Stimulated activated CD4-positive, alpha-beta T cell treated with anti-CD3 and anti-CD28 coated beads, Interleukin-12 subunit alpha, Interleukin-12 subunit beta, amount 100 ng/mL, for 48 hours (primary cell): ENCODE measurements at regions not wholly inside any gene's neighbourhood (a gene's known extent, or its start where the extent isn't known, plus 50 kb on each side); places are given as distances from the start of the nearest gene placed in this dataset.
"Not testable (repeated sequence)": the region's sequence is repeated elsewhere in the genome, so short reads cannot be mapped to it uniquely, and the experiment has no call there.

Experiments used
- DNase-seq, 3 donors: peaks; one replicate each; pipeline ENCODE4 v3.0.0-alpha.2; 2020; ENCODE audit warnings: low read depth in 2 of 3, low spot score in 1 of 3

- DNase-seq = no peak
These were observed 241.5 kb upstream of the NRIP1 start for GRCh38 chr21:15306271-15306670.

- DNase-seq = no peak
These were observed 243.5 kb upstream of the NRIP1 start for GRCh38 chr21:15308333-15308732.

- no peak for DNase-seq
These were observed 244.3 kb upstream of the NRIP1 start for GRCh38 chr21:15309022-15309590.

GRCh38 chr21:15309721-15310120, 244.9 kb upstream of the NRIP1 start:
- DNase-seq = no peak

GRCh38 chr21:15311510-15311909, 246.7 kb upstream of the NRIP1 start:
- DNase-seq = no peak

GRCh38 chr21:15317034-15317433, 252.2 kb upstream of the NRIP1 start:
- DNase-seq = not testable (repeated sequence)

- DNase-seq = no peak
These were observed 254.9 kb upstream of the NRIP1 start for GRCh38 chr21:15319727-15320126.

GRCh38 chr21:15324542-15324941, 259.7 kb upstream of the NRIP1 start:
- DNase-seq = no peak

- no peak for DNase-seq
These were observed 261.4 kb upstream of the NRIP1 start for GRCh38 chr21:15326032-15326867.

GRCh38 chr21:15327637-15328265, 263.0 kb upstream of the NRIP1 start:
- no peak for DNase-seq

- no peak for DNase-seq
These were observed 264.4 kb upstream of the NRIP1 start for GRCh38 chr21:15329191-15329590.

GRCh38 chr21:15330872-15331271, 266.1 kb upstream of the NRIP1 start:
- DNase-seq = no peak

GRCh38 chr21:15332572-15332971, 267.8 kb upstream of the NRIP1 start:
- no peak for DNase-seq

- no peak for DNase-seq
These were observed 268.4 kb upstream of the NRIP1 start for GRCh38 chr21:15333136-15333710.

GRCh38 chr21:15333951-15334350, 269.2 kb upstream of the NRIP1 start:
- DNase-seq = no peak

GRCh38 chr21:15343066-15343465, 278.3 kb upstream of the NRIP1 start:
- DNase-seq = no peak

GRCh38 chr21:15352009-15352408, 287.2 kb upstream of the NRIP1 start:
- no peak for DNase-seq

GRCh38 chr21:15353546-15353945, 288.7 kb upstream of the NRIP1 start:
- DNase-seq = no peak

GRCh38 chr21:15354516-15354915, 289.7 kb upstream of the NRIP1 start:
- no peak for DNase-seq

- no peak for DNase-seq
These were observed 290.3 kb upstream of the NRIP1 start for GRCh38 chr21:15355066-15355465.

- no peak for DNase-seq
These were observed 294.5 kb upstream of the NRIP1 start for GRCh38 chr21:15359251-15359650.

- no peak for DNase-seq
These were observed 297.7 kb upstream of the NRIP1 start for GRCh38 chr21:15362458-15362857.
